ENCODE measurements at regions not wholly inside any gene's neighbourhood (a gene's known extent, or its start where the extent isn't known, plus 50 kb on each side); places are given as distances from the start of the nearest gene placed in this dataset.

- TF ChIP-seq, protein P1, sequence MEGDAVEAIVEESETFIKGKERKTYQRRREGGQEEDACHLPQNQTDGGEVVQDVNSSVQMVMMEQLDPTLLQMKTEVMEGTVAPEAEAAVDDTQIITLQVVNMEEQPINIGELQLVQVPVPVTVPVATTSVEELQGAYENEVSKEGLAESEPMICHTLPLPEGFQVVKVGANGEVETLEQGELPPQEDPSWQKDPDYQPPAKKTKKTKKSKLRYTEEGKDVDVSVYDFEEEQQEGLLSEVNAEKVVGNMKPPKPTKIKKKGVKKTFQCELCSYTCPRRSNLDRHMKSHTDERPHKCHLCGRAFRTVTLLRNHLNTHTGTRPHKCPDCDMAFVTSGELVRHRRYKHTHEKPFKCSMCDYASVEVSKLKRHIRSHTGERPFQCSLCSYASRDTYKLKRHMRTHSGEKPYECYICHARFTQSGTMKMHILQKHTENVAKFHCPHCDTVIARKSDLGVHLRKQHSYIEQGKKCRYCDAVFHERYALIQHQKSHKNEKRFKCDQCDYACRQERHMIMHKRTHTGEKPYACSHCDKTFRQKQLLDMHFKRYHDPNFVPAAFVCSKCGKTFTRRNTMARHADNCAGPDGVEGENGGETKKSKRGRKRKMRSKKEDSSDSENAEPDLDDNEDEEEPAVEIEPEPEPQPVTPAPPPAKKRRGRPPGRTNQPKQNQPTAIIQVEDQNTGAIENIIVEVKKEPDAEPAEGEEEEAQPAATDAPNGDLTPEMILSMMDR (IDR thresholded peaks at IDR 0.05 in 8 of 11, conservative IDR thresholded peaks at IDR 0.05 in 3 of 11): no peak
- no peak for TF ChIP-seq POLR2A (IDR thresholded peaks at IDR 0.05)
Observed at GRCh38 chr3:3712971-3713370, 86.3 kb upstream of the LRRN1 start.
